Fibroblast of skin of right biceps (primary cell): ENCODE measurements at regions not wholly inside any gene's neighbourhood (a gene's known extent, or its start where the extent isn't known, plus 50 kb on each side); places are given as distances from the start of the nearest gene placed in this dataset.

ENCODE experiments used
- DNase-seq: peaks from one replicate; pipeline ENCODE4 v3.0.0-alpha.2; 2013

- DNase-seq, result no peak
Observed at GRCh38 chr6:137763436-137763835, 103.6 kb upstream of the TNFAIP3 start.

- no peak for DNase-seq
Observed at GRCh38 chr6:137763886-137764285, 103.2 kb upstream of the TNFAIP3 start.

- peak; percentile 99 for DNase-seq
Observed at GRCh38 chr6:137764464-137764863, 102.6 kb upstream of the TNFAIP3 start.

- peak; percentile 56 for DNase-seq
Observed at GRCh38 chr6:137765059-137765458, 102.0 kb upstream of the TNFAIP3 start.

- DNase-seq, result peak; percentile 37
Observed at GRCh38 chr6:137766596-137767370, 100.3 kb upstream of the TNFAIP3 start.

- DNase-seq, result no peak
Observed at GRCh38 chr6:137767465-137767864, 99.6 kb upstream of the TNFAIP3 start.

GRCh38 chr6:137767911-137768690 lies 99.0 kb upstream of the TNFAIP3 start:
- DNase-seq, result peak; percentile 82

GRCh38 chr6:137768935-137769334 lies 98.1 kb upstream of the TNFAIP3 start:
- DNase-seq, result no peak

GRCh38 chr6:137769797-137770362 lies 97.2 kb upstream of the TNFAIP3 start:
- DNase-seq, result no peak

GRCh38 chr6:137772541-137773250 lies 94.4 kb upstream of the TNFAIP3 start:
- DNase-seq, result no peak

GRCh38 chr6:137775227-137775626 lies 91.8 kb upstream of the TNFAIP3 start:
- no peak for DNase-seq

GRCh38 chr6:137775720-137776119 lies 91.3 kb upstream of the TNFAIP3 start:
- DNase-seq, result no peak

- DNase-seq, result no peak
Observed at GRCh38 chr6:137776256-137776655, 90.8 kb upstream of the TNFAIP3 start.

GRCh38 chr6:137776786-137777686 lies 90.0 kb upstream of the TNFAIP3 start:
- DNase-seq, result peak; percentile 65

GRCh38 chr6:137777687-137778075 lies 89.4 kb upstream of the TNFAIP3 start:
- no peak for DNase-seq

GRCh38 chr6:137779982-137780381 lies 87.1 kb upstream of the TNFAIP3 start:
- no peak for DNase-seq

- no peak for DNase-seq
Observed at GRCh38 chr6:137780447-137781034, 86.5 kb upstream of the TNFAIP3 start.

GRCh38 chr6:137781639-137782038 lies 85.4 kb upstream of the TNFAIP3 start:
- no peak for DNase-seq

- DNase-seq, result no peak
Observed at GRCh38 chr6:137782166-137783039, 84.7 kb upstream of the TNFAIP3 start.

GRCh38 chr6:137783710-137784109 lies 83.3 kb upstream of the TNFAIP3 start:
- no peak for DNase-seq

GRCh38 chr6:137784583-137784982 lies 82.5 kb upstream of the TNFAIP3 start:
- no peak for DNase-seq
